ENCODE measurements at regions not wholly inside any gene's neighbourhood (a gene's known extent, or its start where the extent isn't known, plus 50 kb on each side); places are given as distances from the start of the nearest gene placed in this dataset.

DNA sequence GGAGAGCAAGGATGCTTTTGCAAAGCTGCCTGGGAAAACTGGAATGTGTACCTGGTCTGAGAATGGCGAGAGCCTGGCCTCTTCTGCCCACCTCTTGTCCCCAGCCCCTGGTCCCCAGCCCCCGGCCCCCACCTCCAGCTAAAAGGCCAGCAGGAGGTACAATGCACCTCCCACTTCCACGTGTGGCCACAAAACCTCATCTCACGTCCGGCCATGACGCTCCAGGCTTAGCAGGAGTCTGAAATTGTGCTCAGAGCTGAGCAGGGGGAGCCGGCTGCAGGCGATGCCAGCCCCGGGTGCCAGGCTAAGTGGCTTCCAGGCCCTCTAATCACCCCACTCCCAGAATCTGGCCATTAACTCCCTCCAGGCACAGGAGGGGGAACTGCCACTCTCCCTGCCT is 83.1 kb upstream of the PRR20G start:
- no peak for DNase-seq

- DNase-seq = no peak
Observed at GRCh38 chr3:127369356-127369935, 81.6 kb upstream of the PRR20G start.

GRCh38 chr3:127368186-127369032 is 80.6 kb upstream of the PRR20G start:
- no peak for DNase-seq

GRCh38 chr3:127367593-127367992 is 79.7 kb upstream of the PRR20G start:
- DNase-seq = no peak

- no peak for DNase-seq
Observed at GRCh38 chr3:127366383-127366782, 78.5 kb upstream of the PRR20G start.

DNA sequence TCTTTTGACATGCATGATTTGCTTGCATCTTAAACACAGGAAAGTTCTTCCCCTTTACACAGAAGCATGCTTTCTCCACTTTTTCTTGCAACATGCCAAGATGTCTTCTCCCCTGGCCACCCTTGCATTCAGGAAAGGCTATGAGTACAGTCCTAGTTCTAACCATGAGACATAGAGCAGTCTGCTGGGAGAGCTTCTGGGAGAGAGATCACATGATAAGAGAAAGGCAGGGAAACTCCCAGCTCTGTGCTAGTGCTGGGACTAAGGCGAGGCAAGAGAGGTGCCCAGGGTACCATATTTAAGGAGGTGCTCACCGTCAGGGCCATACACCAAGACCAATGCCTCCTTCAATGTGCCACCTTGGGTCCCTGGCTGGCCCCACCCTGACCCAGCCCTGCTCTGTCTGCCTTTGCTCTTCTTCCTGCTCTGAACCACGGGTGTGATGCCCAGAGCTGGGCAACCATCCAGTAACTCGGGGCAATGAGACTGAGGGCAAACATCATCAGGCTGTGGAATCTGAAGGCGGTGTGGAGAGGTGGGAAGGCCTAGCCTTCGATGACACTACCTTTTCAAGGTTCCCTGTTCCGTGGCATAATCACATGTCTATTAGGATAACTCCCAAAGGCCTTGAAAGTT is 77.4 kb upstream of the PRR20G start:
- DNase-seq = no peak

- DNase-seq = no peak
Observed at GRCh38 chr3:127363891-127364290, 76.0 kb upstream of the PRR20G start.

- DNase-seq = no peak
Observed at GRCh38 chr3:127363171-127363570, 75.3 kb upstream of the PRR20G start.

DNA sequence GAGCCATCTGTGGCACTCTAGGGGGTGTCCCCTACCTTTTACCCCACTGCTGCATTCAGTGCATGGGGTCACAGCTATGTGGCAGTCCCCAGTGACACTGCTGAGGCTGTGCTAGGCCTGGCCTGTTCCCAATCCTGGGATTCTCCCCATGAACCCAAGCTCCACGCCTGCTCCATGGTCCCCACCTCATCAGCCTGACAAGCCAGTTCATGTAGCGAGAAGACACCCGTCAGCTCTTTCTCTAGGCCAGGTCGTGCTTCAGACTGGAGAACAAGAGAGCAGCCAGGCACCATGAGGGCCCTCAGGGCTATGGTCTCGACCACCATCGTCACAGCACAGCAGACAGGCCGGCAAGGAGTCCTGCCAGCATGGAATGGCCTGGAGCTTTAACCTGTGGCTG is 72.8 kb upstream of the PRR20G start:
- DNase-seq = no peak

DNA sequence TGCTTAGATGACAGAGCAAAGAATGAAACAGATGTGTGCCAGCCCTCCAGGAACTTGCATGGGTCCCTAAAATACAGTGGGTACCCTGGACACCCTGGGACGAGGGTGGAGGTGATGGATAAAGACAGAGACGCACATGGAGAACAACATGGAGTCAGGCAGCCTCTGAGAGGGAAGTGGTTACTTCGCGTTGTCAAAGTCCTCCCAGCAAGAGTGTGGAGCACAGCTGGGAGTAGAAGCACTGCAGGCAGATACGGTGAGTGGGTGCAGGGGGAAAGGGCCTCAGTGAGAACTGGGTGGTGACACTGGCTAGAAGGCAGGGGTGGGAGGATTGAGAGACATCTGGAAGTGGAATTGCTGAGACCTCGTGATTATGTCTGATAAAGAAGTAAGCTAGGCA is 70.8 kb upstream of the PRR20G start:
- DNase-seq = no peak

DNA sequence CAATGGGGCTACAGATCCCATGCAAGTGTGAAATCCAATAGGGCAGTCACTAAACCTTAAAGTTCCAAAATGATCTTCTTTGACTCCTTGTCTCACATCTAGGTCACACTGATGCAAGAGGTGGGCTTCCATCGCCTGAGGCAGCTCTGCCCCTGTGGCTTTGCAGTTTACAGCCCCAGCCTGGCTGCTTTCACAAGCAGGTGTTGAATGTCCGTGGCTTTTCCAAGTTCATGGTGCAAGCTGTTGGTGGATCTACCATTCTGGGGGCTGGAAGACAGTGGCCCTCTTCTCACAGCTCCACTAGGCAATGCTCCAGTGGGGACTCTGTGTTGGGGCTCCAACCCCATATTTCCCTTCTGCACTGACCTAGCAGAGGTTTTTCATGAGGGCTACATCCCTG is 68.5 kb upstream of the PRR20G start:
- DNase-seq = no peak

DNA sequence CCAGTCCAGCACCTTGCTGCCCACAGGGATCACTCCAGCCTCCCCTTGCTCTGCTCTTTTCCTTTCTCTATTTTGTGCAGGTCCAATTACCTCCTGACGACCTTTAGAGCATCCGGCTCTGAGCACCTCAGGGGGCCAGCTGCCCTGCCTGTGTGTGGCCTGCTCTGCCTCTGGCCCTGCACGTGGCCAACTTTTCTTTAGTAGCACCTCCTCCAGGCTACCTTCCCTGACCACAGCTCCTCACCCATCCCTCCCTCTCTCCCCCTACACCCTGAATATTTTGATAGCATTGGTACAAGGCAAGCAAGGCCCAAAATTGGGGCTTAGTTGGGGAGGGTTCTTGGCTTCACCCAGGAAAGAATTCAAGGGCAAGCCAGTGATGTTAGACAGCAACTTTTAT is 66.9 kb upstream of the PRR20G start:
- DNase-seq = no peak

- no peak for DNase-seq
Observed at GRCh38 chr3:127352612-127353011, 64.8 kb upstream of the PRR20G start.

- no peak for DNase-seq
Observed at GRCh38 chr3:127351775-127352350, 64.0 kb upstream of the PRR20G start.

GRCh38 chr3:127351321-127351720 is 63.5 kb upstream of the PRR20G start:
- no peak for DNase-seq

DNA sequence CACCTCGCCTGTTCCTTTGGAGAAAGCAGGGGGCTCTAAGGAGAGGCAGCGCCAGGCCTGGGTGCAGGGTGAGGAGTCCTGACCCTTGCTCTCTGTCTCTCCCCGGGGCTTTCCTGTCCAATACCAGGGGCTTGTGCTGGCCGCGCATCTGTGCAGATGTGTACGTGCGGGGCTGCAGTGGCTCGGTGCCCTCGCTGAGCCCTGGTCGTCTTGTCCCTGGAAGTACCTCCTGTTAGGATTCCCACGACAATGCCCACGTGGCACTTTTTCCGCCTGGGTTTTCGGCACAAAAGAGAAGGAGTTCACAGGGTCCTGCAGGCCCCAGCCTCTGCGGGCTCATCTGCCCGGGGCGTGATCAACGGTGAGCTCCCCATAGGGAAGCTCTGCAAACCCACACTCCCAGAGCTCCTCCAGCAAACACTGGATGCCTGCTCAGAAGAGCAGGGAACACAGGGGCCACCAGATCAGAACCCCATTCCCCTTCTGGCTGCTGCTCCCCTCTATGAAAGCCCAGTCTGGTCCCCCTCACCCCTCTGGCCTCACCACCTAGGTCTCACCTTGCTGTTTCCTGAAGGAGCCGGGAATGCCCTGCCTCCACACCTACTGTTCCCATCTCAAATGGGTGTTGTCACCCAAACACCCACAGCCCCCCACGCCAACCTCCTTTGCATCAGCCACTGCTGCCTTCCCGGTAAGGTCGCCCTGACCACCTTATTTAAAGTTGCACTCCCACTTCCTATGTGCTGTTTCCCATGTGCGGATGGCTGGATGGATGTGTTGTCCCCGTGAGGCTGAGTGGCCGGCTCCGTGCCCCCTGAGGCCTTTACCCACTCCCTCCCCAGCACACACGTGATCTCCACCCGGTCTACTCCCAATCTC is 62.6 kb upstream of the PRR20G start:
- no peak for DNase-seq

DNA sequence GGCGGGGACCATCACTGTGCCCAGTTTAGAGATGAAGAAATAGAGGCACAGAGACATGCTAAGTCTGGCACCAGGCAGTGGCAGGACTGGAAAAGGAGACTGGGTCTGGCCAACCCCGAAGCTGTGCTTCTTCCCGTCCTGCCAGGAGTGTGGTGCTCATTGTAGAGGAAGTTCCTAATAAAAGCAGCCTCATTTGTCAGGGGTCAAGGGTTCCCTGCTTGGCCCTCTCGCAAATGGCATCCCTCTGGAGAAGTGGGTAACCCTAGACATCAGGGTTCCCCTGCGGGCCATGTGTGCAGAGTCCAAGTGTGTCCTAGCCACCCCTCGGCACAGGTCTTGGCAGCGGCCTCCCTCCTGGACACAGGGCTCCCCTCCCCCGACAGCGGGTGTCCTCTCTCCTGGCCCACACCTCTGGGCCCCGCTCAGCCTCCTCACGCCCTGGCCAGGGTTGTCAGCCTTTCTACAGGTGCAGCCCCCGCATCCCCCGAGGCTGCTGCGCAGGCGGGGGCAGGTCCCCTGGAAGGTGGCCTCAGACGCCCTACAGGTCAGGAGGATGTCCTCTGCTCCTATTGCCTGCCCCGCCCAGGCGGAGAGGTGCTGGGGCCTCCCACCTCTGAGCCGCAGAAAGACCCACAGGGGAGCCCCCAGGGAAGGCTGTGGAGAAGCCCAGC is 61.8 kb upstream of the PRR20G start:
- DNase-seq = no peak

DNA sequence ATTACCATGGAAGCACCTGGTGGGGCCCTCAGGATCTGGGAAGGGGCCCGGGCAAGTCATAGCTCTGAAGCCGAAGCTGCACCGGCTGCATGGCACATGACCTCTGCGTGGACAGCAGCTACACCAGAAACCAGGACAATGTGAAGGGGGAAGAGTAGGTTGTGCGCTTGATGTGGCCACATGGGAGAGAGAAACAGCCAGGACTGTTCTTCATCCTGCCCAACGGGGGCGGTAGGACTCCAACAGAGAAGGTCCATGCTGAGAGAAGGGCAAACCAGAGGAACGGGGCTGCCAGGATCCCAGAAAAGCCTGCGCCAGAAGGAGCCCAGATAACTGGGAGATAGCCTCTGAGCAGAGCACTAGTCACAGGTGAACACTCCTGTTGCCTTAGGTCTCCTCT is 54.9 kb upstream of the PRR20G start:
- peak; percentile 5 for DNase-seq

DNA sequence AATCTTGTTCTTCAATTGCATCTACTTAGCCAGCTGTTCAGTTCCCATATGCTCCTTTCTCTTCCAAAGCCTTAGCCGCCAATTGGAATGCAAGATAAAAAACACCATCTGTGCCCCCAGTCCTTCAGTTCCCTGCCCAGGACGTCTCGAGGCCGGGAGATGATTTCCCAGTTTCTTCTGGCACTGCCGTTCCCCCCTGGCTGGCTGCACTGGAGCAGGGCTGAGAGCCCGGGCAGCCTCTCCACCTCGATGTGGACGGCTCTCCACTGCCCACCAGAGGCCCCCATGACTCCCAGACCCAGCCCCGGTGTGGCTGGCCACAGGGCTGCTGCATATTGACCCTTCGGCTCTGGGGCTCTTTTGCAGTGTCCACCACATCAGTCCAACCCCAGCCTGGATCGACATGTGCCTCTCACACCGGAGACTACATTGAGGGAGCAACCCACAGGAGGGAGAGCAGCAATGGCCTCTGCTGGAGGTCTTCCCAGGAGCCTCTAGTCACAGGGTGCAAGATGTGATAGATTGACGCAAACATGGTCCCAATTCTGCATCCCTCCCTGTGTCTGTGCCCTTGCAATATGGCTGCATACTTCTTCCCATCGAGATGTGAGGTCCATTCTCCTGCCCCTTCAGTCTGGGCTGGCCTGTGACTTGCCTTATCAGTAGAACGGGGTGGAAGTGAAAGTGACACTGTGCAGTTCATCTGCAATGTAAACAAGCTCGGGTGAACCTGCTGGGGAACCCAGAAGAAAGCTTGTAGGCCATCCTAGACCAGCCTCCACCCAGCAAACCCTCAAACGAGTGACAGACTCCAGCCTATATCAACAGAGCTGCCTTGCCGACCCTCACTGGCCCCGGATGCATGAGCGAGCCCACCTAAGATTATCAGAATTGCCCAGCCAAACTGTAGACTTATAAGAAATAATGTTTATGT is 52.3 kb upstream of the PRR20G start:
- DNase-seq = no peak

- no peak for DNase-seq
Observed at GRCh38 chr3:127339016-127339415, 51.2 kb upstream of the PRR20G start.

- DNase-seq = no peak
Observed at GRCh38 chr3:127337911-127338531, 50.2 kb upstream of the PRR20G start.

Data from hematopoietic multipotent progenitor cell treated with erythropoietin and hydrocortisone succinate and interleukin-3 and kit ligand, for 6 days (in vitro differentiated cells).